Stimulated activated CD8-positive, alpha-beta memory T cell treated with anti-CD3 and anti-CD28 coated beads, Interleukin-12 subunit alpha, Interleukin-12 subunit beta, amount 100 ng/mL, for 4 hours (primary cell): ENCODE measurements at regions not wholly inside any gene's neighbourhood (a gene's known extent, or its start where the extent isn't known, plus 50 kb on each side); places are given as distances from the start of the nearest gene placed in this dataset.

ENCODE experiments used
- DNase-seq: peaks from one replicate; pipeline ENCODE4 v3.0.0-alpha.2; 2020; ENCODE audit warnings: low read depth

DNA sequence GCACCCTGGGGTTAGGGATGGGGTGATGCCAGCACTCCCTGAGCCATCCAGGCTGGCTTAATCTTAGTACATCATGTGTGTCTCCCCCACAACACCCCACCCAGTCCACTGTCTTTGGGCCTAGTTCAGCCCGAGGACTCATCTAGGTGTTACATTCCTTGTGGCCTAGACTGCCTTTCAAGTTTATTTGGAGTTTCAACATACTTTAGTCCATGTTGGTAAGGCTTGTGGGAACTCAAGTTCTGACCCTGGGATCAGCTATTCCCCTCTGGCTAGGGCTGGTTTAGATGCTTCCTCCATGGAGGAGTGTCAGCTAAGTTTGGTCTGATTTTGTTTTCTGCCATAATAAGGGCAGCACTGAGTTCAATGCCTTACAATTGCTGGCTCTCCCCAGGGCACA, 302.4 kb downstream of the SMARCA2 start:
- DNase-seq, result no peak

DNA sequence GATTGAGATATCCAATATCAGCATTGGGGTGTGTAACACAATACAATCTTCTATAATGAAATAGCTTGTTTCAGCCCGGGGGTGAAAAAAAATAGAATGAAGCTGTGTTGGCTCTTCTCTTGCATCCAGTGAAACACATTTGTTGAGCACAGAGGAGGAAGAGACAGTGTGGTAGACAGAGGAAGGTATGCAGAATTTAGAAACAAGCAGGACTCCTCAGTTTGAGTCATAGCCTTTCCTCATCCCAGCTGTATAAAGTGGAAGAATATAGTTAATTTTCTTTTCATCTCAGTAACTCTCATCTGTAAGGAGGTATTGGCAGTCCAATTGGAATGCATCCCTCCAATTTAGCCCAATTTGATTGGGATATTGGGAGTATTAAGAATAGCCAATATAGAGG, 302.2 kb upstream of the VLDLR start:
- DNase-seq, result no peak

DNA sequence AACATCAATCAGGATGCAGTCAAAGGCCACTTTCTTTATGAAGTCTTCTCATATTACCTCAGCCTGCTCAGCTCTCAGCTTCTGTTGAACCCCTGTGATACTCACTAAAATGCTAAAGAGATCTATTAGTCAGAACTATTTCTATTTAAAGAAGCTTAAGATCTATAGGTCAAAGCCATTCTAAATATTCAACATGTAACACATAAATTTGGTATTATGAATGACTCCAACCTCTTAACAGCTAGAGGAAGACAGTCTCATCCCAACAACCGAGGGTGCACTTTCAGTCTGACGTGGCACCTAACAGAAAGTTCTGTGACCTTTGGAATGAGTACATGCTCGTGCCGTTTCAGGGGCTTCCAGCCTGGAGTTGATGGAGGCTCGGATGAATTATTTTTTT, 301.5 kb upstream of the VLDLR start:
- no peak for DNase-seq

DNA sequence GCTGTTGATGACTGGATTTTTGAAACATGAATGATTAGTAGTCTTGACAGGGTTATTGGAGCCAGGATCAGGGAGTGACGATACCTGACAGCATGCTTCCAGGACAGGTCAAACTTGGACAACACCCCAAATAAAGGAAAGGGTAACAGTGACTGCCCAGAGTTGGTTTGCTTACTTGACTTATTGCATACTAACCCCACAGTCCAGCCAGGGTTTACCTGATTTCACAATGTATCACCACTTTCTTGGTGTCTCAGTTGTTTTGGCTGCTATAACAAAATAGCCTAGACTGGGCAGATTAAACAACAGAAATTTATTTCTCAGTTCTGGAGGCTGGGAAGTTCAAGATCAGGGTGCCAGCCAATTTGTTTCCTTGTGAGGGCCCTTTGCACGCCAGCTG, 301.0 kb upstream of the VLDLR start:
- DNase-seq, result no peak

DNA sequence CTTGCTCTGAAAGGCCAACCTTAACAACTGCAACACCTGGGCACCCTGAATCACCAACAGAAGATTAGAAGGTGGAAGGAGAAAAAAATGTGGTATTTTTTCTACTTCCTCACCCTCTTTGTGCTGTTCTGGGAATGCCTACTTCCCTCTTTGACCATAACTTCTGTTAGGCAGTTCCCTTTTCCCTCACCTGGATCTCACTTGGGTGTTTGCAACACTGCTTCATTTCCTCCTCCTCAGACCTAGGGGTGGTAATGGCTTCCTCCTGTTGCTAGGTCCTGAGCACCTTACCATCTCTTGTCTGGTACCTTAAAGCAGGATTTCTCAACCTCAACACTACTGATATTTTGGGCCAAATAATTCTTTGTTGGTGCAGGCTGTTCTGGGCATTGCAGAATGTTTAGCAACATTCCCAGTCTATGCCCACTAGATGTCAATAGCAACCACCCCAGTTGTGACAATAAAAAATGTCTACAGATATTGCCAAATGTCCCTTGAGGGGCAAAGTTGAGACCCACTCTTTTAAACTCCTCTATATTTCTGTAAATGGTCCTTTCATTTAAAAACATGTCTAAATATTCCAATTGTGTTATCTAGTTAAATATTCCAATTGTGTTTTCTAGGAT, 300.0 kb upstream of the VLDLR start:
- DNase-seq, result no peak

DNA sequence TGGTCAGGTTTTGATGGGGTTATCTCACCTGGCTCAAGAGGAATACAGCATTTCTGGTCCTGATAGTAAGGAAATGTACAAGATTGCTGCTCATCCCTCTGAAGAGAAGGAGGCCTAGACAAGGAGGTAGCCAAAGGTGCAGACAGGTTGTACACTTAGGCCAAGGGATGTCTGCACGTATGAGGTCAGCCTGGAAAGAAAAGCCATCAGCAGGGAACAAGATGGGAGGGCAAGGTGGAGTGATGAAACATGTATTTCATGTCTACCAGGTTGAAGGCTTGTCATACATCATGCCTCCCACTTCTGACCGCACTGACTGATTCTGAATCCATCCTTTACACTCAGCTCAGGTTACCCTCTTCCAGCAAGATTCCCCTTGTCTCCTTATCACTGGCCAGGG, 296.8 kb upstream of the VLDLR start:
- no peak for DNase-seq

DNA sequence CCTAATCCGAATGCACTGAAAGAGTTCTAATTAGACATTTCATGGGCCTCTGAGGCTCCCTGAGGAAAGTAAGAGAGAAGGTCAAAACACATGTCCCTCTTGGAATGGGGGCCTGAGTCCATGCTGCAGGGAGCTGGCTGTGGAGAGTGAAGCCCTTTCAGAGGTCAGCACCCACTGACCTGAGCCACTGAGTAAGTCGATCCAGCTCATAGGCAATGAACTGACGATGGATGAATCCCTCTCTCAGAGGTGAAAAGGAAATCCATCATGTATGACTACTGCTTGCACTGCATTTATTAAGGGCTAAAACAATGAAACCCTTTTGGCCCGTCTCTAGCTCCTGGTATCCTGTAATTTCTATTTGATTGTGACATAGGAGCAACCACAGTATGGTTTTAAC, 288.9 kb upstream of the VLDLR start:
- no peak for DNase-seq

DNA sequence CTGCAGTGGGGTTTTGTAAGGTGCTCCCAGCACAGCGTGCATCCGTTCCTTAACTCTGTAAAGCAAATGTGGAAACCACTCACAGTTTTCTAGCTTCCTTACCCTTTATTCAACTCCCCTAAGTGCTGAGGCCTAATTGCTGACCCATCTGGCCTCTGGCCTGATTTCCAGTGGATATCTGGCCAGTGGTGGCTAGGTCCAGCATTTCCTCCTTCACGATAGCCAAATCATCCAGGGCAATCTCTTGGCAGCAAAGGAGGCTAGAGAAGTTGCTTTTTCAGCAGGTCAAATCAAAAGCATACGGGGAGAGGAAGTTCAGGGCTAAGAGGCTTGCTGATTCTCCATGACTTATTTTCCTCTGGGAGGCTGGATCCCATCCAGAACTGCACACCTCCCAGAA, 286.3 kb upstream of the VLDLR start:
- no peak for DNase-seq

DNA sequence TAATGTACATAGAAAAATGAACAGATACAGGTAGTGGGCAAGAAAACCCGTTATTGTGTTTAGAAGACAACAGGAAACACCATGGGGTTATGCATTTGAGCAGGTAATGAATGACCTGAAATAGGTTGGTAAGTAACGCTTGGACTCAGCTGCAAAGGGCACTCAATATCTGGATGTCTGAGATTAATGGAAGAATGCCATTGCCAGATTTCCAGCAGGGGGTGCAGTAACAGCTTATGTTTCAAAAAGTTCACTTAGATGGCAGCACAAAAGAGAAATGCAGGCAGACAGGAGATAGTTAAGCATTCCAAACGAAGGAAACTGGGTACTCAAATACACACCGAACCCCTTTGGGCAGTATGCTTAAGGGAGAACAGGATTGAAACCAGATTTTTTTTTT, 285.5 kb upstream of the VLDLR start:
- no peak for DNase-seq

DNA sequence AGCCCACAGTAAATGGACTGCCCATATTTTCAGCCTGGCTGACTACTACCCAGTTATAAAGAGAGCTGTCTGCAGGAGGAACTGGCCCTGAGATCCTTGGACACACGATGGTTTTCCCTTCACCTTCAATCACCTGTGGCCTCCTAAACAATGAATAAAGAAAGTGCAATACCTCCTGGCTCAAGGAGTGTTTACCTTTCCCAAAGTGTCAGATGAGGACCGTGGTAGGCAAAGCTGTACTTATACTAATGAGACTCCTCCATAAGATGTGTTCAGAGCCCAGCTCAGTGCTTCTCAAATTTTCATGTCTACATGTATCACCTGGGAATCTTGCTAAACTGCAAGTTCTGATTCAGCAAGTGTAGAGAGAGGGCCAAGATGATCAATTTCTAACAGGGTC, 284.5 kb upstream of the VLDLR start:
- no peak for DNase-seq

DNA sequence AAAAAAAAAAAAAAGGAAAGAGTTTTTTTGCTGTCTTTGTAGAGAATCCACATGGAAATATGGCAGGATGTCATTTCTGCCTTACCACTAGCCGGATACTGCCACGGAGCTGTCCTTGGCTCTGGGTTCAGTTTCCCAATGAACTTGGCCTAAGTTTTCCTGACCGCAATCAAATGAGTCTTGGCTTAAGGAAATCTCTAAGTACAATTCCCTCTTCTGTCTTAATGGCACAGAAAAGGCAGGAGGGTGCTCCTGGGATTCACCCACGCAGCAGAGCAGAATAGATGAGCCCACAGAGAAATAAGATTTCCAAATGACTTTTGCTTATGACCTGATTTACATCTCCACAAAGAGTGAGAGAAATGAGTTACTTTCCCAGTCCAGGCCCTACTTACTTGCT, 284.0 kb upstream of the VLDLR start:
- no peak for DNase-seq

DNA sequence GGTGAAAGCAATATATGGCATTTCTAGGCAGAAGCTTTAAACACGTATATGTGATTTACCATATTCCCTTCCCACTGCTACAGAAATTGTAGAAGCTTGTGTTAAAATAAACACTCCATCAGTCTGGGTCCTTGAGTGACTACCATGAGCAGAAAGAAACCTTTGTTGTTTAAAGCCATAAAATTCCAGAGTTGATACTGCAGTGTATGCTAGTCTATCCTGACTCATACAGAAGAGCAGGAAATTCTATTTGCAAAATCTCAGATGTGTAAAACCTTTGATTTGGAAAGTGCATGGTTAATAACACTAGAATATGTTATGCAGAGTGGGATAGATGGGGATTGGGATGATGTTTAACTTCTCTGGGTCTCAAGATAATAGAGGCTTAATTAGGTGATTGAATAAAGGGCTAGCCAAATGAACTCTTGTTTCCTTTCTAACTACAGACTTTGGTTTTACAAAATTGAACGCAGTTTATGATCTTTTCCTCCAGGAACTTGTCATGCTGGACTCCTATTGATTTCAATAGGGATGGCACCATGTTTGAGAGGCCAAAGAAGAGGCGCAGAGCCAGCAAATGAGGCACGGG, 282.7 kb upstream of the VLDLR start:
- no peak for DNase-seq

DNA sequence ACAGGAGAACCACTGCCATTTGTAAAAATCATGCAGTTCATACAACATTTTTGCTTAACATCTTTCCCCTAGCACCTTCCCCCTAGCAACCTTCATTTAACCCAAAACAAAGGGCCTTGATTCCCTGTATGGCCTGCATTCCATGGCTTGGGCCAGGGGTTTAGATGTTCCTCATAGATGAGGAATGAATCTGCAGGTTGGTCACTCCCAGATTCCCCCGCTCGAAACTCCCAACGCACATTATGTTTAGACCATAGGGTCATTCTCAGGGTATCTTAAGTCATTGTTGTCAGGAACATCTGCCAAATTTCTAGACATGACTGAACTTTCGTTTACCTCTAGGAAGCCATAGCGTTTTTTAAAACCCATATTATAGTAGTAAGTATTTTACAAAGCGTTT, 282.2 kb upstream of the VLDLR start:
- no peak for DNase-seq

DNA sequence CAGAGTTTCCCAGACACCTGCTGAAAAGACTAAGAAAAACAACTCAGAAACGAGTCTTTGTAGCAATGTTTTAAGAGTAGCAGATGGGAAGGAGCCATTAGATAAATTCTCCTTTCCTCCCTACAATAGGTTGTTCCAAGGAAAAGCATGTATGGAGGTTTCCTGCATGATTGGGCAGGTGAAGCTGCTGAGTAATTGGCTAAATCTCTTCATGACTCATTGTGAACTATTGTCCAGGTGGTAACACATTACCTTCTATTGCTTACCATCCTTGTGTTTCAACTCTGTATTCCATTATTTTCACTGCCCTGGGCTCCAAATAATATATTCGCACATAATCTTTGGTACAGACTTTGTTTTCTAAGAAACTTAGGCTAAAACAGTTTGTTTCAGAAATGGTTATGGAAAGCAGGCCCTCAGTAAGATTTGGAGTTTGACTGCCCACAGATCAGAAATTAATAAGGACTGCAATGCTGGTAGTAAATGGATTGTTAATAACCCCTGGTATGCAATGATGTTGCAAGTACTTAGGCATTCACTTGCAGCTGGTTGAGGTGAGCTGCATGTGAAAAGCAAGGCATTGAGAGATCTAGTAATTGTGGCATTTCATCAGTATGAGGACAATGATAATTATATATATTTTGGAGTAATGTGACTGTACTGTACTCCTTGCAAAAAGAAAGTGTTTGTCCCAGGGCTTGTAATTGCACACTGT, 281.4 kb upstream of the VLDLR start:
- no peak for DNase-seq

DNA sequence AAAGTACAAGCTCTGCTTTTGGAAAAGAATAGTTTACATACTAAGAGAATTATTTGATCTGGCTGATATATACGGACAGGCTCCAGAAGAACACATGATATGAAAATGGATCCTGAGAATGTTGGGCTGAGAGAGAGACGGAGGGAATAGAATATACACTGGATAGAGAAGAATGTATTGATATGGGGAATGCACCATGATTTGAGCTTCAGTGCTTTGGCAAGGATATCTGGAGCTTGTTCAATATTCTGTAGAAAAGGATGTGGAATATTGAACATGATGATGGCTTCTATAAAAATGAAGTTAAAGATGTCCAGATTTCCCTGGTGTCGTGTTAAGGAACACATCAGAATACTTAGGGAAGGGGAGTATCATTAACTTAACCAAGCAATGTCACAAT, 280.5 kb upstream of the VLDLR start:
- no peak for DNase-seq

DNA sequence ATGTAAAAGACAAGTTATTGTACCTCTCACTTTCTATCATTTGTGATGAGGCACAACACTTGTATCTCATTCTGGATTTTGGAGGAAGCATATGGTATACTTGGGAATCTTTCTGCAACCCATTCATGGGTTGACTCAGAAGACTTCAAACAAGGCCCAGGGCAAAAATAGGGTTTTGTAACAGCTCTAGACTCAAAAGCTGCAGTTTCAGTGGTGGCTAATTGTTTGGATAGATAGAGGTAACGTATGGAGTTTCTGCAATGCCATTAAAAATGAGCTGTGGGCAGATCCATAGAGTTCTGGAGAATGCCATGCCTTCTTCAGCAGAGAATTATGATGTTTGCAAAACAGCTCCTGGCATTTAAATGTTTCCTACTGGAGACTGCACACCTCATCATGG, 279.6 kb upstream of the VLDLR start:
- no peak for DNase-seq

DNA sequence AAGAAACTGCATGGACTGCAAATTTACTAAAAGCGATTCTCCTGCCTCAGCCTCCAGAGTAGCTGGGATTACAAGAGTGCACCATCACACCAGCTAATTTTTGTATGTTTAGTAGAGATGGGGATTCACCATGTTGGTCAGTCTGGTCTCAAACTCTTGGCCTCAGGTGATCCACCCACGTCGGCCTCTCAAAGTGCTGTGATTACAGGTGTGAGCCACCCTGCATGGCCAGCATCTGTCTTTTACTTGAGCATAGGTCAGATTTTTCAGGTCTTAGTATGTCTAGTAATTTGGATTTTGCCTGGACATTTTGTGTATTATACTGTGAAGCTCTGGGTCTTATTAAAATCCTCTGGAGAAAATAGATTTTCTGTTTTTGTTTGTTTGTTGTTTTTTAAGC, 277.8 kb upstream of the VLDLR start:
- no peak for DNase-seq

DNA sequence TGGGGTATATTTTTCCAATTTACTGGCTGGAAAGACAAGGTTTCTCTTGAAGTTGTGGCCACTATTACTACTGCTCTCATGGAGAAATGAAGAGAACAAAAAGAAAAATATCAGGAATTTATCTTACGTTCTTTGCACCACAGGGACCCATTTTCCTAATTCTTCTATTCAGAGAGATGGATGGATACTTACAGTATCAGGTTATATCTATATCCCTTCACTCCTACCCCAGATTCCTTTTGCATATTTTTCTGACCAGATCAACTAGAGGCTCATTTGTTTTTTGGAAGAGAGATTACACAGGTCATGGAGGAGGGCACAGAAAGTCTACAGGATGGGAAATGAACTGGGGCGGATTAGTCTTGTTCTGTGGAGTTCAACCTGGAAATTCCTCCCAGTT, 277.2 kb upstream of the VLDLR start:
- no peak for DNase-seq

DNA sequence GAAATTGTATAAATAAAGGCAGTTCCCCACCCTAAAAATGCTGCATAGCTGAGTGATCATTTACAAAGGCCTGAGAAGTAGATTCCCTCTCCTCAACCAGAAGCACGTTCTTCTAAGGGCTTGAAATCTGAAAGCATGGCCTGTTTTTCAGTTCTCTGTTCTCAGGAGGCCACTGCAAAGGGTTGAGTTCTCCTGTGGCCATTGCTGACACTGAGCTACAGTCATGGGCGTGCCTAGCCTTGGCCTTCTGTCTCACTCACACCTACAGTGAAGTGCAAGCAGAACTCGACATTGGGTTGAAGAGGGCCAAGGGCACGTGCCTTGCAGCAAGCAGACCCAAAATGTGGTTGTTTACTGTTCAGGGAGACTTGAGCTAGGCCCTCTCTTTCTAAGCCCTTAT, 276.6 kb upstream of the VLDLR start:
- no peak for DNase-seq

DNA sequence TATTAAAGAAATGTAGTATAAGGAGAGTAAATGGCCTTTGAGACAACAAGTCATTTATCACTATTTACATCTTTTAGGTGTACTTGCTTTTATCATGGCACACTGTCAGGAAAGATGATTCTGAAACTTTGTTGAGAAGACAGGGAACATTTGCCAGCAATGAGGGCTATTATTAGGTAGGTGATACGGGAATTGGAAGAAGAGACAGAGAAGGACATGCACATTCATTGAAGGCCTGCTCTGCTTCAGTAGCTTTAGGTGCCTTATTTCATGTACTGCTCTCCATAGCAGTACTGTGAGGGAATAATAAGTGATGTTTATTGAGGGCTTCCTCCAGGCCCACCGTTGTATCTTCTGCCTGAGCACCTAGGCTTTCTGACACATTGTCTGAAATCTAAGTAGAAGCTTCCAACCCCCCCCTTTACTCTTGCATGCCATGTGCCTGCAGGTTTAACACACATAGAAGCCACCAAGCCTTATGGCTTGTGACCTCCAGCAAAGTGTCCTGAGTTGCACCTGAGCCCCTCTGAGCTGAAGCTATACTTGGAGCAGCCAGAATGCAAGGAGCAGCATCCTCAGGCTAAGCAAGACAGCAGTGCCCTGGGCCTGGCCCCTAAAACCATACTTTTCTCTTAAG, 275.2 kb upstream of the VLDLR start:
- DNase-seq, result no peak

DNA sequence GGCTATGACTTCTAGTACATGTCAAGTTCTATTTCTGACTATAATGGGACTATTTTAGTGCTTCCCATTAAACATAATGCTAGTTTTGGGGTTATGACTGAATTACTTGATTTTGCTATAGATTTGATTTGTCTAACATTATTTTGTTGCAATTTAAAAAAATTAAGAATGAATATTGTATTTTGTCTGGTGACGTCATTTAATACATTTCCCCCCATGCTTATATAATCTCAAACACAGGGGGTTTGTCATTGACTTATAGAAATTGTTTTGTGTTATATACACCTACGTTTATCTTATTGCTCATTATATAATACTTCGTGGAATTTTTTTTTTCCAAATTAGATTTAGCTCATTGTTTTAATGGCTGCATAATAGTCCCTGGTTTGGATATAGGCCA, 270.3 kb upstream of the VLDLR start:
- no peak for DNase-seq

DNA sequence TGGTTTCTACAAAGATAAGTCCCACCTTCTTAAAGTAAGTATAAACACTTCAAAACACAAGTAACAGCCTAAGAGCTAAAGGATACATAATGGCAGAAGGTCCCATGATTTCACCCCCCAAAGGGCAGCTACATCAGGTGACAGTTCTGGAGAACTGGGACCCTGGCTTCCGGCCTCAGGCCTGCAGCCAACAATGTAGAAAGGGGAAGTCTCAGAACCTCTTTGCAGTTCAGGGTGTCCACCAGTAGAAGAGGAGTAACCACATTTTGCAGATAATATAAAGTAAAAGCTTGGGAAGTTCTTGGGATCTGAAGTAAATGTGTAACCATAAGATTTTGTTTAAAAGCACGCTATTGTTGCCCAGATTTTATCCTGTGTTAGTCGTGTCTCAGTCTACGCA, 267.4 kb upstream of the VLDLR start:
- no peak for DNase-seq
